ENCODE measurements at regions not wholly inside any gene's neighbourhood (a gene's known extent, or its start where the extent isn't known, plus 50 kb on each side); places are given as distances from the start of the nearest gene placed in this dataset.

DNA sequence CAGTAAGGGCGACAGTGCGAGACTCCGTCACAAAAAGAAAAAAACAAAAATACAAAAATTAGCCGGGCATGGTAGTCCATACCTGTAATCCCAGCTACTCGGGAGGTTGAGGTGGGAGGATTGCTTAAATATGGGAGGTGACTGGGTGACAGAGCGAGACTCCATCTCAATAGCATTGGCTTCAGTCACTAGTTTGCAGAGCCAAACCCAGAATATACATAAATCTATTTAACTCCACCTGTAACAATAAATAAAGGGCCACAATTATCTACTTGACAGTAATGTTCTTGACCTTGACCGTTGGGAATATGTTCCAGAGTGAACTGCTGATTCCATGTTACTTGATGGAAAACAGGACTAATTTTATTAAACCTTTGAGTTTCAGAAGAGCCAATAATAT lies 198.9 kb upstream of the MDGA2 start:
- H4K20me1 ChIP-seq (ENCODE audit: insufficient read depth) = no peaks in the 10 kb centered on the region
- ATAC-seq = no peak
- intact Hi-C loops (cut with micrococcal nuclease) = no loop called here

DNA sequence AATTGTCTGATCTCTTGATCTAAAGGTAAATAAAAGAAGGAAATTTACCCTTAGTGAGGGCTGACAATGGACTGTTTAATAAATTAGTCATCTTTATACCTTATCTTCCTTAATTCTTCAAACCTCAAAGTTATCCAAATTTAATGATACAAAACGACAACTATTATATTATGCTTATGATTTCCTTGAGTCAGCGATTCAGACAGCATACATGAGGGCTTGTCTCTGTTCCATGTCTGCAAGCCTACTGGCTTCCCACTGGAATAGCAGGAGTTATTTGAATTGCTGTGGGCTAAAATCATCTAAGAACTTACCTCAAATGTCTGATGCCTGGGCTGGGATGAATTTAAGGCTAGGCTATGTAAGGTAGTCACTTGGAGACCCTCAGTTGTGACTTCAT lies 197.2 kb upstream of the MDGA2 start:
- ChIA-PET CTCF (no interaction called here), RAD21 (ENCODE audit: low non-redundant PET in 1 of 2, low total read pairs in 2 of 2, uncharacterized antibody in 2 of 2, unreplicated experiment in 2 of 2) (no interaction called here), POLR2A (no interaction called here)
- no peaks in the 10 kb centered on the region for H3K9me3 ChIP-seq (ENCODE audit: control insufficient read depth in 1 of 2, insufficient read depth in 1 of 2, low read depth in 1 of 2, low read length in 2 of 2)
- intact Hi-C loops (cut with micrococcal nuclease) = no loop called here
- TF ChIP-seq CEBPB (IDR thresholded peaks at IDR 0.05; ENCODE audit: low read depth) (no peak), JUND (IDR thresholded peaks at IDR 0.05) (no peak), SP1 (IDR thresholded peaks at IDR 0.05; ENCODE audit: low read depth) (no peak), ZNF274 (IDR thresholded peaks at IDR 0.05; ENCODE audit: low read depth, low read length) (no peak)
- H3K4me2 ChIP-seq (ENCODE audit: low read length) = no peak overlapping the region
- BruUV-seq (replicated peaks) = no TSS peak
- H3K9me2 ChIP-seq (ENCODE audit: insufficient read depth) = no peaks in the 10 kb centered on the region
- no peak overlapping the region for H2AFZ ChIP-seq (ENCODE audit: low read depth, low read length, poor library complexity, severe bottlenecking)
- no peaks in the 10 kb centered on the region for H3K27me3 ChIP-seq (ENCODE audit: insufficient read depth, low read length)
- no peak overlapping the region for H3K4me3 ChIP-seq (replicated peaks in 1 of 2; ENCODE audit: low read depth in 1 of 2, low read length in 2 of 2)
- no peak overlapping the region for H3K9ac ChIP-seq (ENCODE audit: low read length)
- H3K79me2 ChIP-seq (ENCODE audit: insufficient read depth, low read length) = no peaks in the 10 kb centered on the region
- ATAC-seq (no peak), DNase-seq (ENCODE audit: low read depth, low spot score) (no peak)
- H3K36me3 ChIP-seq (ENCODE audit: control insufficient read depth in 1 of 2, insufficient read depth in 2 of 2, low read length in 2 of 2) = no peaks in the 10 kb centered on the region
- H3K27ac ChIP-seq (ENCODE audit: low read depth, low read length) = no peak overlapping the region
- H4K20me1 ChIP-seq (ENCODE audit: insufficient read depth) = no peaks in the 10 kb centered on the region
- H3K4me1 ChIP-seq (ENCODE audit: control insufficient read depth in 1 of 2, insufficient read depth in 2 of 2, low read length in 2 of 2) = no peaks in the 10 kb centered on the region

More for the DNA sequence above, 198.9 kb upstream of the MDGA2 start:
- CTCF ChIA-PET = no interaction called here
- Histone ChIP-seq H3K9me2 (ENCODE audit: insufficient read depth) (no peaks in the 10 kb centered on the region), H3K36me3 (ENCODE audit: control insufficient read depth in 1 of 2, insufficient read depth in 2 of 2, low read length in 2 of 2) (no peaks in the 10 kb centered on the region), H3K4me3 (replicated peaks in 1 of 2; ENCODE audit: low read depth in 1 of 2, low read length in 2 of 2) (no peak overlapping the region), H3K9me3 (ENCODE audit: control insufficient read depth in 1 of 2, insufficient read depth in 1 of 2, low read depth in 1 of 2, low read length in 2 of 2) (no peaks in the 10 kb centered on the region), H3K27me3 (ENCODE audit: insufficient read depth, low read length) (no peaks in the 10 kb centered on the region), H3K79me2 (ENCODE audit: insufficient read depth, low read length) (no peaks in the 10 kb centered on the region), H3K27ac (ENCODE audit: low read depth, low read length) (no peak overlapping the region), H3K9ac (ENCODE audit: low read length) (no peak overlapping the region), H3K4me2 (ENCODE audit: low read length) (no peak overlapping the region), H3K4me1 (ENCODE audit: control insufficient read depth in 1 of 2, insufficient read depth in 2 of 2, low read length in 2 of 2) (no peaks in the 10 kb centered on the region), H2AFZ (ENCODE audit: low read depth, low read length, poor library complexity, severe bottlenecking) (no peak overlapping the region)
- DNase-seq (ENCODE audit: low read depth, low spot score) = no peak
- TF ChIP-seq FOSL1 (IDR thresholded peaks at IDR 0.05; ENCODE audit: low read depth) (no peak), YY1 (IDR thresholded peaks at IDR 0.05; ENCODE audit: extremely low read depth, insufficient replicate concordance, low read depth, low read length) (no peak), EZH2 (IDR thresholded peaks at IDR 0.05) (no peak), POLR2A (IDR thresholded peaks at IDR 0.05; ENCODE audit: borderline replicate concordance, extremely low read depth, insufficient read depth, insufficient read length) (no peak), EZH2phosphoT487 (IDR thresholded peaks at IDR 0.05; ENCODE audit: borderline replicate concordance) (no peak), CEBPB (IDR thresholded peaks at IDR 0.05; ENCODE audit: low read depth) (no peak)
- TF ChIP-seq, protein P1, sequence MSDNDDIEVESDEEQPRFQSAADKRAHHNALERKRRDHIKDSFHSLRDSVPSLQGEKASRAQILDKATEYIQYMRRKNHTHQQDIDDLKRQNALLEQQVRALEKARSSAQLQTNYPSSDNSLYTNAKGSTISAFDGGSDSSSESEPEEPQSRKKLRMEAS (IDR thresholded peaks at IDR 0.05) = no peak
- TF ChIP-seq, protein P2, sequence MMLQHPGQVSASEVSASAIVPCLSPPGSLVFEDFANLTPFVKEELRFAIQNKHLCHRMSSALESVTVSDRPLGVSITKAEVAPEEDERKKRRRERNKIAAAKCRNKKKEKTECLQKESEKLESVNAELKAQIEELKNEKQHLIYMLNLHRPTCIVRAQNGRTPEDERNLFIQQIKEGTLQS (IDR thresholded peaks at IDR 0.05) = no peak
- POLR2A ChIA-PET = no interaction called here
- RAD21 ChIA-PET (ENCODE audit: low non-redundant PET in 1 of 2, low total read pairs in 2 of 2, uncharacterized antibody in 2 of 2, unreplicated experiment in 2 of 2) = no interaction called here
- BruUV-seq (replicated peaks) = no TSS peak
